ENCODE measurements at regions not wholly inside any gene's neighbourhood (a gene's known extent, or its start where the extent isn't known, plus 50 kb on each side); places are given as distances from the start of the nearest gene placed in this dataset.
"Not testable (repeated sequence)": the region's sequence is repeated elsewhere in the genome, so short reads cannot be mapped to it uniquely, and the experiment has no call there.

DNA sequence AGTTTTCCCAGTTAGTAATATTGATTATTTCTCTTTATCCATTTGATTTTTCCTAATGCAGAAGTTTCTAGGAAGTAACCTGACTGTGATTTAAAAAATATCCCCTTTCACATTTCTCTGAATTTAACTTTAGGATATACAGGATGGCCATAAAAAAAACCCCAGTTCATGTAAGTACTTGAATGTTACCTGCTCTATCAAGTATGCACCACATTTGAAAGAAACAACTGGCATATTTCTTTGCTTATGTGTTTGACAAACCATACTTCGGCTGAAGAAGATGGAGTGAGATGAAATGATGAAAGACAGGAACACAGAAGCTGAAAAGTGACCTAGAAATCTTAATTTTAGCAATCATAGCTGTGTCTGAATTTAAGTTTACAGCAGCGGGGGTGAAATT is 374.0 kb upstream of the NOX3 start:
- intact Hi-C loops (cut with DNase I, micrococcal nuclease): no loop called here
- Histone ChIP-seq H3K36me3 (ENCODE audit: low read depth) (no peaks in the 10 kb centered on the region), H3K4me1 (ENCODE audit: low read depth) (no peaks in the 10 kb centered on the region), H3K4me3 (no peak overlapping the region), H3K9me3 (no peaks in the 10 kb centered on the region)
- ATAC-seq (no peak), DNase-seq (no peak)
- TF ChIP-seq, protein P1, sequence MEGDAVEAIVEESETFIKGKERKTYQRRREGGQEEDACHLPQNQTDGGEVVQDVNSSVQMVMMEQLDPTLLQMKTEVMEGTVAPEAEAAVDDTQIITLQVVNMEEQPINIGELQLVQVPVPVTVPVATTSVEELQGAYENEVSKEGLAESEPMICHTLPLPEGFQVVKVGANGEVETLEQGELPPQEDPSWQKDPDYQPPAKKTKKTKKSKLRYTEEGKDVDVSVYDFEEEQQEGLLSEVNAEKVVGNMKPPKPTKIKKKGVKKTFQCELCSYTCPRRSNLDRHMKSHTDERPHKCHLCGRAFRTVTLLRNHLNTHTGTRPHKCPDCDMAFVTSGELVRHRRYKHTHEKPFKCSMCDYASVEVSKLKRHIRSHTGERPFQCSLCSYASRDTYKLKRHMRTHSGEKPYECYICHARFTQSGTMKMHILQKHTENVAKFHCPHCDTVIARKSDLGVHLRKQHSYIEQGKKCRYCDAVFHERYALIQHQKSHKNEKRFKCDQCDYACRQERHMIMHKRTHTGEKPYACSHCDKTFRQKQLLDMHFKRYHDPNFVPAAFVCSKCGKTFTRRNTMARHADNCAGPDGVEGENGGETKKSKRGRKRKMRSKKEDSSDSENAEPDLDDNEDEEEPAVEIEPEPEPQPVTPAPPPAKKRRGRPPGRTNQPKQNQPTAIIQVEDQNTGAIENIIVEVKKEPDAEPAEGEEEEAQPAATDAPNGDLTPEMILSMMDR (IDR thresholded peaks at IDR 0.05): no peak

DNA sequence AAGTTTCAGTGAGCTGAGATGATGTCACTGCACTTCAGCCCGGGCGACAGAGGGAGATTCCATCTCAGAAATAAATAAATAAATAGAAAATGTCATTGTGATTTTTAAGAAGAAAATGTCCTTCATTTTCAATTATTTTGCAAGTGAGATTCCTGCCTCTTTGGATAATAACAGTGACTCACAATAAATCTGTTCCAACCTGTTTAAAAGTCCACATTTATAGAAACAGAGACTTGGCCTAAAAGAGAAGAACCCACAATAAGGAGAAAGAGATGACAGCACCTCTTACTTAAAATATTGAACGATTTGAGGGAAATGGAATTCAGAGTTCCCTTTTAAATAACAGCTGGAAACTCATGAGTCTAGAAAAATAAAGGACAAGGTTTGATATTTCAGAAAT is 373.4 kb upstream of the NOX3 start:
- Histone ChIP-seq H3K36me3 (ENCODE audit: low read depth) (no peaks in the 10 kb centered on the region), H3K4me3 (no peak overlapping the region), H3K4me1 (ENCODE audit: low read depth) (no peaks in the 10 kb centered on the region), H3K9me3 (no peaks in the 10 kb centered on the region)
- intact Hi-C loops (cut with DNase I, micrococcal nuclease): no loop called here
- DNase-seq (no peak), ATAC-seq (no peak)
- TF ChIP-seq, protein P1 (IDR thresholded peaks at IDR 0.05): no peak

DNA sequence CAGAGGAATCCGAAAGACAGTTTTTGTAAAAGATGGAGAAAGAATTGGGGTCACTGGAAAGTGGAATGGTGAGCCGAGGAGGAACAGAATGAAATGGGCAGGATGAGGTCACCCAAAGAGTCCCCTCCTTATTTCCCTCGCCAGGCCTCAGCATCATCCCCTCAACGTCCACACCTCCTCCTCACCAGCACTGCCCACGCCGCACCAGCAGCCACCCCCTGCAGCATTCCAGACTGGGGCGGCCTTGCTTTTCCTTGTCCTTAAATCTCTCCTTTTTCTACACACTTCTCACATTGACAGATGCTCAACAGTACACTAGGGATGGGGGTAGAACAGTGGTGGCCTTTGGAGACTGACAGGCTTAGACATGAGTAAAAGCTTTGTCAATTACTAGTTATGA is 363.1 kb upstream of the NOX3 start:
- Histone ChIP-seq H3K9me3 (no peaks in the 10 kb centered on the region), H3K4me1 (ENCODE audit: low read depth) (no peaks in the 10 kb centered on the region), H3K4me3 (no peak overlapping the region), H3K36me3 (ENCODE audit: low read depth) (no peaks in the 10 kb centered on the region)
- intact Hi-C loops (cut with DNase I, micrococcal nuclease): no loop called here
- DNase-seq (no peak), ATAC-seq (no peak)
- TF ChIP-seq, protein P1 (IDR thresholded peaks at IDR 0.05): no peak

DNA sequence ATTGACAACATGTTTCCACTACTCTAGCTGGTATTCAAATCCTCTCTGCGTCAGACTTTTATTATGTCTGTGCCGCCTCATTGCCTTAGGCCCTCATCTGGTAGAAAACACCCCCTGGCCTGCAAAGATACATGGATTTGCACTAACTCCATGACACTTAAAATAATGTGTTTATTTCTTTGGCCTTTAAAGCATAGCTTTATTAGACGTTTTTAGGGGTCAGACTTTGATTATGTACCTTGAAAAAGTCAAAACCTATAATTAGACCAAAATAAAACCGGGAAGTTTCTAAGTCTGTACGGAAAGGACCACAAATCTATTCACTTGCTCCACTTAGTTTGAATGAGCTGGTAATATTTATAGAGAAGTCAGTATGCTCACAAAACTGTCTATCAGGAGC is 357.9 kb upstream of the NOX3 start:
- no peak overlapping the region for H3K4me3 ChIP-seq
- no peaks in the 10 kb centered on the region for H3K9me3 ChIP-seq
- ATAC-seq: no peak
- no peak for DNase-seq
- intact Hi-C loops (cut with DNase I, micrococcal nuclease): no loop called here
- TF ChIP-seq, protein P1 (IDR thresholded peaks at IDR 0.05): no peak
- H3K36me3 ChIP-seq (ENCODE audit: low read depth): no peaks in the 10 kb centered on the region
- no peaks in the 10 kb centered on the region for H3K4me1 ChIP-seq (ENCODE audit: low read depth)

DNA sequence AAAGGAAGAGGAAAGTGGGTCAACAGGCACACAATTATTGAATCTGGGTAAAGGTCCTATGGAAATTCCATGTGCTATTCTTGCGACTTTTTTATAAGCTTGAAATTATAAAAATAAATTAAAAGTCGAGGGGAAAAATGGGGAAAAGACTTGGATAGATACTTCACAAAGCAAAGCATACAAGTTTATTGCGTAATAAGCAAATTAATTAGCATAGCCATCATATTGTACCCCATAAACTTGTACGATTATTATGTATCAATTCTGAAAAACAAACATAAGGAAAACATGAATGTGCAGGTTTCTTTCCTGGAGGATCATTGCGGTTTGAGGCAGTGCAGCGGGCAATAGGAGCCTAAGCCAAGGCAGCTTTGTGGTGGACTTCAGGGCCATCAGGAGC is 351.6 kb upstream of the NOX3 start:
- intact Hi-C loops (cut with DNase I, micrococcal nuclease): no loop called here
- TF ChIP-seq, protein P1 (IDR thresholded peaks at IDR 0.05): no peak
- no peaks in the 10 kb centered on the region for H3K36me3 ChIP-seq (ENCODE audit: low read depth)
- no peak overlapping the region for H3K4me3 ChIP-seq
- no peaks in the 10 kb centered on the region for H3K9me3 ChIP-seq
- H3K4me1 ChIP-seq (ENCODE audit: low read depth): no peaks in the 10 kb centered on the region
- DNase-seq (no peak), ATAC-seq (no peak)

DNA sequence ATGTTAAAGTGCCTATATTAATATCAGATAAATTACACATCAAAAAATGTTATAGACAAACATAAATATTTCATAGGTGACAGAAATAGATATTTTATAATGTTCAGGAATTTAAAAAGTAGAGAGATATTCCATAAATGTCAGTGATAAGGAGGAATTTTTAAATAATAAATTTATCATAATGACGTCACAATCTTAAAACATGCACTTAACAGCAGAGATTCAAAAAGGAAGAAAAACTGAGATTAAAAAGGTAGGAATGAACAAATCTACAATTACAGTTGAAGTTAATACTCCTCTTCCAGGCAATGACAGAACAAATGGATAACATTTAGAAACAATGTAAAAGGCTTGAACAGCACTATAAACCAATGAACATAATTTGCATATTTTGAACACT is 345.4 kb upstream of the NOX3 start:
- DNase-seq (no peak), ATAC-seq (no peak)
- TF ChIP-seq, protein P1 (IDR thresholded peaks at IDR 0.05): no peak
- Histone ChIP-seq H3K4me1 (ENCODE audit: low read depth) (no peaks in the 10 kb centered on the region), H3K36me3 (ENCODE audit: low read depth) (no peaks in the 10 kb centered on the region), H3K9me3 (no peaks in the 10 kb centered on the region), H3K4me3 (no peak overlapping the region)
- intact Hi-C loops (cut with DNase I, micrococcal nuclease): no loop called here

DNA sequence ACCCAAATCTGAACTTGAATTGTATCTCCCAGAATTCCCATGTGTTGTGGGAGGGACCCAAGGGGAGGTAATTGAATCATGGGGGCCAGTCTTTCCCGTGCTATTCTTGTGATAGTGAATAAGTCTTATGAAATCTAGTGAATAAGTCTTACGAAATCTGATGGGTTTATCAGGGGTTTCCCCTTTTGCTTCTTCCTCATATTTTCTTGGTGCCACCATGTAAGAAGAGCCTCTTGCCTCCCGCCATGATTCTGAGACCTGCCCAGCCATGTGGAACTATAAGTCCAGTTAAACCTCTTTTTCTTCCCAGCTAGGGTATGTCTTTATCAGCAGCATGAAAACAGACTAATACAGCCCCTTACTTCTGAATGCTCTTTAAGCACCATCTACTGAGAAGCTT is 343.2 kb upstream of the NOX3 start:
- H3K4me1 ChIP-seq (ENCODE audit: low read depth); H3K4me3 ChIP-seq; H3K9me3 ChIP-seq; DNase-seq; H3K36me3 ChIP-seq (ENCODE audit: low read depth); intact Hi-C loops (cut with DNase I, micrococcal nuclease); ATAC-seq: not testable (repeated sequence)

Data from mucosa of descending colon (tissue), 3 donors.